ENCODE measurements at regions not wholly inside any gene's neighbourhood (a gene's known extent, or its start where the extent isn't known, plus 50 kb on each side); places are given as distances from the start of the nearest gene placed in this dataset.
"Not testable (repeated sequence)": the region's sequence is repeated elsewhere in the genome, so short reads cannot be mapped to it uniquely, and the experiment has no call there.

GRCh38 chr4:179116581-179116980 lies 1674.3 kb upstream of the AGA start:
- no peak for DNase-seq (ENCODE audit: low read depth)

DNA sequence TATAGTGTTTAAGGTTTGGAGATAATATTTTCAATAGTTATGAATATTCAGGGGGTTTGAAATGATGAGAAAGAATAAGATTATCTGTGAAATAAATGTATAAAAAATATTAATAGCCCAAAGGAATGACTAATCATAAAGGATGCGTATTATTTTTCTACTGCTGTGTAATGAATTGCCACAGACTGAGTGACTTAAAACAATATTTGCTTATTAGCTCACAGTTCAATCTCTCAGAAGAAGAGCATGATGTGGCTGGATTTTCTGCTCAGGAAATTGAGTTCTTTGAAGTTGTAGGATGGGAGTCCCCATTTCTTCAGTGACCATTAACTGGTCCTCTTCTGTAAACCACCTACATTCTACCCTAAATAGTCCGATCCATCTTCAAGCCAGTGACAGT lies 1680.8 kb upstream of the AGA start:
- DNase-seq (ENCODE audit: low read depth): no peak

- DNase-seq (ENCODE audit: low read depth): no peak
These were observed 1682.2 kb upstream of the AGA start for GRCh38 chr4:179124419-179124818.

DNA sequence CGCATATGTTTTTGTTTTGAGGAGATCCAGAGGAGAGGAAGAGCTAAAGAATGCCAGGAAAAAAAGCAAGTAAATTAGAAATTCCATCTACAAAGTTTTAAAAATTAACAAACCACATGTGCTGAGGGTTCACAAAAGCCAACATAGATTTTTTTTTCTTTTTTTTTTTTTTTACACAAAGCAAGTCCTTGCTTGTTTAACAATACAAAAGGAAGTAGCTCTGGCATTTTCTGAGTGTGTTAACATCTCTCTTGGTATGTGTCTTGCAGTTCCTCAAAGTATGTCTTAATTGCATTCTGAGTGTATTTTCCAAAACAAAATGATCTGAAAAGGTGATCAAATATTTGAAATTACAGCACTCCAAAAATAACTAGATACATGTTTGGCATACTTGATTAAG lies 1682.7 kb upstream of the AGA start:
- no peak for DNase-seq (ENCODE audit: low read depth)

GRCh38 chr4:179125870-179126269 lies 1683.6 kb upstream of the AGA start:
- DNase-seq (ENCODE audit: low read depth): no peak

DNA sequence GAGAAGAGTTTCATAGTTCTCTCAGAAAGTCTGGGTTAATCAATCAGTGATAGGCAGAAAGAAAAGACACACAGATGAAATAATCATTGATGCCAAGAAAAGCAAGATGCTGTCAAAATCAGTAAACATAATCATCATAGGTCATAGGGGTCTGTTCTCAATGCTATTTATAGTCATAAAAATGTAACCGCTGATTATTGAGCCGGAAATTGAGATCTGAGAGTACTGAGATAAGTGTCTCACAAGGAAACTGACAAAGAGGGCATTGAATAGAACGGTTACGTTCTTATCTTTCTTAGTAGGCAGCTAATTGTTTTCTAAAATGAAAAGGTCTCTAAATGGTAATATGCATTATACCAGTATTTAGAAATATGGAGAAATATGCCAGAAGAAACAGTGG lies 1686.1 kb upstream of the AGA start:
- DNase-seq (ENCODE audit: low read depth): no peak

DNA sequence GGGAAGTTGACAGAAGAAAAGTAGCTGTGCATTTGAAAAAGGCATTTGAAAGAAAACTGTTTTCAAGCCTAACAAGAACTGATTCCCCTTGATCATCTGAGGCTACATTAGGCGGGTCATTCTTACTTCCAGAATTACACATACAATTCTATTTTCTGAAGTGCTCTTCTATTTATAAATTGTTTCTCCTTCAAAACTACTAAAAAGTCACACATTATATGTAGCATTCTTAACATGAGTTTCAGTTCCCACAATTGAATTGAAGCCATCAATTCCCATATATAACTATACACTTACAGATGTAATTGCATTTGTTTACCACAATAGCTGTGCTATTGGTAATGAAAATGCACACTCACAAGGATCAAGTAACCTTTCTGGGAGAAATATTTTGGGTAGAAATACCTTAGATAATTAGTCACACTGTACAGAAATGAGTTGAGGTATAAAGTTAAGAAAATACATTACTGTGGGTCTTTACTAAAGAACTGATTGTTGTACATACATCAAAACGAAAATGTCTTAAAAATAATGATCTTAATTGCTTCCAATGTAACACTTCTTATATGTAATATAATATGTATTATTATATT lies 1688.0 kb upstream of the AGA start:
- DNase-seq (ENCODE audit: low read depth): no peak

DNA sequence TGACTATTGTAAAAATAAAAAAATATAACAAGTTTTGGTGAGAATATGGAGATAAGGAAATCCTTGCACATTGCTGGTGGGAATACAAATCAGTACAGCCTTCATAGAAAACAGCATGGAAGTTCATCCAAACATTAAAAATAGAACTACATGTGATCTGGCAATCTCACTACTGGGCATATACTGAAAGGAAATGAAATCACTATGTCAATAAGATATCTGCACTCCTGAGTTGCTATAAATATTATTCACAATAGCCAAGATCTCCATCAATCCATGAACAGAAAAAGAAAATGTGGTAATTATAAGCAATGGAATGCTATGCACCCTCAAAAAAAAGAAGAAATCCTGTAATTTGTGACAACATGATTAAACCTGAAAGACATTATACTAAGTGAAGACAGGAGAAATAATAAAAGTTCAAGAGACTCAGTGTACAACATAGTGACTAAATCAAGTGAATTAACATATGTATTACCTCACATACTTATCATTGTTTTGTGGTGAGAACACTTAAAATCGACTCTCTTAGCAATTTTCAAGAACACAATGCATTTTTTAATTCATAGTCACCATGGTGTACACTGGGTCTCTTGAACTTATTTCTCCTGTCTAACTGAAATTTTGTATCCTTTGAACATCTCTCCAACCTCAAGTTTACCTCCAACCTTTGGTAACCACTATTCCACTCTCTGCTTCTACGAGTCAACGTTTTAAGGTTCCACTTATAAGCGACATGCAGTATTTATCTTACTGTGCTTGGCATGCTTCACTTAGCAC lies 1703.7 kb upstream of the AGA start:
- no peak for DNase-seq (ENCODE audit: low read depth)

DNA sequence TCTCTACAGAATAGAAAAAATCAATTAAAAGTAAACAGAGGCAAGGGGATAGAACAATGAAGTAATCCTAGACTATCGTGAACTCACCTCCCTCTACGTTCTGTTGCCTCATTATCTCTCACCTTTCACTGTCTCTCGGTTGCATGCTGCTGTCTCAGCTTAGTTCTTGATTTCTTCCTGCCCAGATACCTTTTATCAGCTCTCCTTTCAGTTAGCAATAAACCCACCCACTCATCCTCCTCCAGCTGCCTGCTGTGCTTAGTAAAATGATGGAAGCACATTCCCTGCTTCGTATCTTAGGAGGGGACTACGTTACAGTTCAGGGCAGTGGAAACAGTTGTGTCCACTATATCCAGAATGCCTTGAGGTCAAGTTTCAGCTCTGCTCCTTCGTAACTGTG lies 1709.5 kb upstream of the AGA start:
- DNase-seq (ENCODE audit: low read depth): no peak

GRCh38 chr4:179163147-179163546 lies 1720.9 kb upstream of the AGA start:
- no peak for DNase-seq (ENCODE audit: low read depth)

- DNase-seq (ENCODE audit: low read depth): no peak
These were observed 1722.2 kb upstream of the AGA start for GRCh38 chr4:179164267-179164999.

- DNase-seq (ENCODE audit: low read depth): no peak
These were observed 1722.9 kb upstream of the AGA start for GRCh38 chr4:179165000-179165738.

GRCh38 chr4:179165862-179166261 lies 1723.6 kb upstream of the AGA start:
- no peak for DNase-seq (ENCODE audit: low read depth)

- DNase-seq (ENCODE audit: low read depth): not testable (repeated sequence)
These were observed 1728.1 kb upstream of the AGA start for GRCh38 chr4:179170308-179170707.

- DNase-seq (ENCODE audit: low read depth): no peak
These were observed 1740.5 kb upstream of the AGA start for GRCh38 chr4:179182741-179183140.

- no peak for DNase-seq (ENCODE audit: low read depth)
These were observed 1753.7 kb upstream of the AGA start for GRCh38 chr4:179195887-179196286.

DNA sequence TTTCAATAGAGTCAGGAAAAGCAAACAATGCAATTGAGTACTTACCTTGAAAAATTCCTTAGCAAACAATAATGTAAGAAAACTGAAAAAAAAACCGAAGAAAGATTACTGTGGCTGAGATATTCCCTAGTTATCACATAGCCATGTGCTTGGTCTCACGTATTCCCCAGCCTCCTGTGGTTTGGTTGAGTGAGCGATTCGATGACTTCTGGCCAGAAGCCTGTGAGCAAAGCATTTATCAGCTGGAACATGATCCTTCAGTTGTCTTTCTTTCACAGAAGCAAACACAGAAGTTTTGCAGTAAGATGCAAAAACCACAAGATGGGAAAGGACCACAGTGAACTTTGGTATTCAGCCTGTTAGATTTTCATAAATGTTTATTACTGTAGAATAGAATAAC lies 1754.3 kb upstream of the AGA start:
- no peak for DNase-seq (ENCODE audit: low read depth)

- DNase-seq (ENCODE audit: low read depth): no peak
These were observed 1758.4 kb upstream of the AGA start for GRCh38 chr4:179200681-179201080.

GRCh38 chr4:179225594-179225993 lies 1783.4 kb upstream of the AGA start:
- no peak for DNase-seq (ENCODE audit: low read depth)

DNA sequence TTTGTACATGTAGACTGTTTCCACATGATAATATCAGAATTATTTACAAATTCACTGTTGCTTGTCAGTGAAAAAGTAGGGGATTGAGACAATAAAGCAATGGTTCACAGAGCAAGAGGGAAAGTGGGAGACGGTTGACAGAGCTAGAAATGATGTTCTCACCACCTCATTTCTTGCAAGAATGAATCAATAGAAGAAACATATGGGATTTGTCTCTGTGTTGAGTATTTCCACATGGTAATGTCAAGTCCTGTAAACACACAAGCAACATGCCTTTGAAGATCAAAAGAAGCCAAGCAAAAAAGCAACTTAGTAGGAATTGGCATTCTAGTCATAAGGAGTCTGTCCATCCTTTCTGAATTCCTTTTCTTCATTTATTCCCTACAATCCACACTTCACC lies 1806.6 kb upstream of the AGA start:
- DNase-seq (ENCODE audit: low read depth): no peak

DNA sequence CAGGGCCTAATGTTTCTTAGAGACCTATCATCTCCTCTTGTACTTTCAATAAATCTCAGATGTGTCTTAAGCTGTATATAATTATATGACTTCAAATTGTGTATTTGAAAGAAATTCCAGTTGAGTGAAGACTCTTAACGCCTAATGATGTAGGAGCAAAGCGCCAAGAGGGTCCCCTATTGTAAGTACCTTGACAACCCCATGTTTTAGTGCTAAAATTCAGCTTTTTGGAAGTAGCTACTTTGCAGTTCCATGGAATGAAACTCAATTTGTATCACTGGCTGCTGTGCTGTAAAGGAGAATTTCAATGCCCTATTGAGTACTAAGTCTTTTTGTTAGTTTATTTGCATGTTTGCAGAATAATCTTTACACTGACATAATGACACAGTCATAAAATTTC lies 1826.6 kb upstream of the AGA start:
- no peak for DNase-seq (ENCODE audit: low read depth)

DNA sequence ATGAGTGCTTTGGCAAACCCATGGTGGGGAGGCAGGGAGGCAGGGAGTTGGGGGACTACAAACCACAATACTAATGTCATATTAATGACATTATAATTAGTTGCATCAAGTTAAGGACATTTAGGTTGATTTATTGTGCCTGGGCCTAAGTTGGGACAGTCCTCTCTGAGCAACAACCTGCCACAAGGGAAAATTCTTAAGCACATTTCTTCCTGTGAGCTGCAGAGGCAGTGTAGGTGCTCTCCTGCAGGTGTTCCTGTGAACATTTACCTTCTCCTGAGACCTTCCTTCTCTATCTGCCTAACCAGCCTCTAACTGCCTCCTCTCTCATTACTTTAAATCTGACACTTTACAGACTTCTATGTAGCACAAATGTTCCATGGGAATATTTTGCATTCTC lies 1830.0 kb upstream of the AGA start:
- DNase-seq (ENCODE audit: low read depth): no peak

GRCh38 chr4:179278647-179279046 lies 1836.4 kb upstream of the AGA start:
- DNase-seq (ENCODE audit: low read depth): no peak
